Epithelial cell of proximal tubule (primary cell): ENCODE measurements at regions not wholly inside any gene's neighbourhood (a gene's known extent, or its start where the extent isn't known, plus 50 kb on each side); places are given as distances from the start of the nearest gene placed in this dataset.

Experiments
- DNase-seq: peaks from one replicate; pipeline ENCODE4 v3.0.0-alpha.2; 2011; ENCODE audit warnings: low read depth
- H3K4me3 ChIP-seq: 2 replicates; pipeline ENCODE4 v1.5.1; 2011; ENCODE audit warnings: low read depth, mild to moderate bottlenecking, low read length
- CTCF ChIP-seq: conservative IDR thresholded peaks from 2 replicates; pipeline ENCODE4 v1.5.1; 2012; ENCODE audit warnings: low read depth, mild to moderate bottlenecking, low read length

GRCh38 chr4:170657761-170658160 is 568.0 kb upstream of the AADAT start:
- no peak for TF ChIP-seq CTCF
- H3K4me3 ChIP-seq, result no peak overlapping the region
- no peak for DNase-seq

DNA sequence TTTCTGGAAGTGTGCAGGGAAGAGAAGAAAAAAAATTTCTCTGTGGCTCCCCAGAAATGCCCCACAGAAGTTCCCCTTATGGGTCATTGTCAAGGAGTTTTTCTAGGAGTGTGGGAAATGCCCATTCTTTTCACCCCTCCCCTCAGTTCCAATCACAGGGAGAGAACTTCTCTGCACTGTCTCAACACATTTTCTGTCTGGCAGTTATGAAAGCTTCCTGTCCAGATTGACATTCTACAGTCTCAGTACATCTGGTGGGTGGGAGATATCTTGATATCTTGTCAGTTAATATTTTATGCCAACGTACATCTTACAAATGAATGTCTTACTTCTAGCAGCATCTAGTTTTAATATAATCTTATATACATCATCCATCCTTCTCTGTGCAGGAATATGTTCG is 566.8 kb upstream of the AADAT start:
- TF ChIP-seq CTCF, result no peak
- DNase-seq, result no peak
- H3K4me3 ChIP-seq, result no peak overlapping the region

DNA sequence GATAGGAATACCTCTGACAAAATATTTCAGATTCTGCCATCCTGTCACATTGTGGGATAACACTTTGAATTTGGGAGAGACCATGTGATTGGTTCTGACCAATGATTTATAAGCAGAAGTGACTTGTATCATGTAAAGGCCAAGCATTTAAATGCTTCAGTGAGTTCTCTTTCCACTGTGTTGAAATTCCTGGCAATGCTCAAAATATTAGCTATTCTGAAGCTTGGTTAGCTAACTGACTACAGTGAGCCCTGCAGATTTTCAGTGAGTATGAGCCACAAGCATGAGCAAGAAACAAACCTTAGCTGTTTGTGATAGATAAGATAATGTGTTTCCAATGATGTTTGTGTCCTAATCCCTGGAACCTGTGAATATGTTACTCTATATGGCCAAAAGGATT is 562.8 kb upstream of the AADAT start:
- peak; percentile 7 for DNase-seq
- TF ChIP-seq CTCF, result no peak
- no peak overlapping the region for H3K4me3 ChIP-seq

GRCh38 chr4:170651786-170652185 is 562.0 kb upstream of the AADAT start:
- H3K4me3 ChIP-seq, result no peak overlapping the region
- TF ChIP-seq CTCF, result no peak
- no peak for DNase-seq

DNA sequence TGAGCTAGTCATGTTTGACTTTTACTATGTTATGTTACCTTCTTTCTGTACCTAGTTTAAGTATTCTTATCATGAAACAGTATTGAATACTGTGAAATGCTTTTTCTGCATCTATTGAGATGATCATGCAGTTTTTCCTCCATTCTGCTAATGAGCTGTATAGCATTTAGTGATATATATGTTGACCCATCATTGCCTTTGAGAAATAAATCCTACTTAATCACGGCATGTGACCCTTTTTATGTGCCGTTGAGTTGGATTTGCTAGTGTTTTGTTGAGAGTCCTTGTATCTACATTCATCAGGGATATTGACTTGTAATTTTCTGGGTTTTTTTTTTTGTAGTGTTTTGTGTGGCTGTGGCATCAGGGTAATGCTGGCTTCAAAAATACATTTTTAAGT is 537.7 kb upstream of the AADAT start:
- H3K4me3 ChIP-seq, result no peak overlapping the region
- no peak for TF ChIP-seq CTCF
- no peak for DNase-seq

DNA sequence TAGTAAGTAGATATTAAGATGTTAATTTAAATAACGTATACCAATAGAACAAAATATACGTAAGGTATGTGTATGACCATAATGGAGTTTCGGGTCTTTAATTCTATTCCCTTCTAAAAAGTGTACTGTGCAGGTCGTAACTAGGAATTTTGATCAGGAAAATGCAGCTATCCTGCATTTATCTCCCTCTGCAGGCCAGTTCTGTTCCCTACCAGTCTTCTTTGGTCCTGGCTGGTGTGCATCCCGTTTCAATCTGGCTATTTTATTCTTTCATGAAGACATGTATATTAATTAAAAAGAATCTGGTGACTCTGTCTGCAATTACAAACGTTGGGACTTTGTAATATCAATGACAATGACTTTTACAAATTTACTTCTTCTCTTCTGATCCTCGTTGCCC is 534.1 kb upstream of the AADAT start:
- no peak for DNase-seq
- TF ChIP-seq CTCF, result peak; percentile 8

GRCh38 chr4:170610434-170610833 is 520.7 kb upstream of the AADAT start:
- no peak overlapping the region for H3K4me3 ChIP-seq
- TF ChIP-seq CTCF, result no peak
- DNase-seq, result no peak

More for the DNA sequence above, 534.1 kb upstream of the AADAT start:
- H3K4me3 ChIP-seq, result no peak overlapping the region
